Esophagus squamous epithelium (tissue), 4 donors: ENCODE measurements at regions not wholly inside any gene's neighbourhood (a gene's known extent, or its start where the extent isn't known, plus 50 kb on each side); places are given as distances from the start of the nearest gene placed in this dataset.

Experiments used
- POLR2A ChIP-seq, 4 donors: fragments of 450-650 bp; IDR thresholded peaks; one replicate each; pipeline ENCODE4 v1.6.1; 2017; ENCODE audit warnings: antibody characterized with exemption in 4 of 4, mild to moderate bottlenecking in 4 of 4, moderate library complexity in 3 of 4
- TF ChIP-seq, protein P1 (sequence below), 6 experiments: fragments of 450-650 bp in 4 of 6; fragments of 200-600 bp in 2 of 6; sonication (generic) in 2 of 6; IDR thresholded peaks; one replicate each; pipeline ENCODE4 v1.5.1; 2016 to 2019; ENCODE audit warnings: antibody characterized with exemption in 6 of 6, mild to moderate bottlenecking in 4 of 6, moderate library complexity in 4 of 6

DNA sequence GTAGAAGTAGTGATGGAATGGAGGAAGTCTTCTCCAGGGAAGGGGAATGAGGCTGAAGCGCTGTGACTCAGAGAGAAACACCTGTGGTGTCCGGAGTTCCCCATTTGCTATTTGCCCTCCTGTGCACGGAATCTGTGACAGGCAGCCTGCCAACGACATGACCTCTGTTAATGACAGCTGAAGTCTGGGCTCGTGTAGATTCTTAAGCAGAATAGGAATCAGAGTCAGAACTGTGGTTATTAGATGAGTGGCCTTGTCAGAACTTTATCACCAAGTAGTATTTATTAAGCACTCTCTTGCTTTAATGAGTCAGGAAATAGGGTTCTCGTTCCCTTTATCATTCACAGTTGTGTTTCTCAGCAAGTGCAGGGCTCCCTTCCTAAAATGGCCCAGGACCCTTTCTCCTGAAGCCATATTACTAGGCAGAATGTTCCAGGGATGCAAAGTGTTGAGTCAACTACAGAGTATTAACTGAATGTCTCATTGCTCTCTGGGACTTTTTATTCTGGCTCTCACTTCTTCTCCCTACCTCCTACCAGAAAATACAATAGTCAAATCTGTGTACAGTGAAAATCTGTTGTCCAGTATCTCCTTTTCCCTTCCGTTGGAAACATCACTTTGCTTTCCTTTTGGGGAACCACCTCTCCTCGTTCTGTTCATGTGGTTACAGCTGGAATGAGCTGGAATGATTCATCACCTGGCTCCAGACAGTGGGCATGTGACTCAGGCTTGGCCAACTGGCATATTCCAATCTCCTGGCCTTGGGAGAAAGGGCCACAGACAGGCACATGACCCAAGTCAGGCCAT, 77.8 kb upstream of the MAX start:
- TF ChIP-seq, protein P1, sequence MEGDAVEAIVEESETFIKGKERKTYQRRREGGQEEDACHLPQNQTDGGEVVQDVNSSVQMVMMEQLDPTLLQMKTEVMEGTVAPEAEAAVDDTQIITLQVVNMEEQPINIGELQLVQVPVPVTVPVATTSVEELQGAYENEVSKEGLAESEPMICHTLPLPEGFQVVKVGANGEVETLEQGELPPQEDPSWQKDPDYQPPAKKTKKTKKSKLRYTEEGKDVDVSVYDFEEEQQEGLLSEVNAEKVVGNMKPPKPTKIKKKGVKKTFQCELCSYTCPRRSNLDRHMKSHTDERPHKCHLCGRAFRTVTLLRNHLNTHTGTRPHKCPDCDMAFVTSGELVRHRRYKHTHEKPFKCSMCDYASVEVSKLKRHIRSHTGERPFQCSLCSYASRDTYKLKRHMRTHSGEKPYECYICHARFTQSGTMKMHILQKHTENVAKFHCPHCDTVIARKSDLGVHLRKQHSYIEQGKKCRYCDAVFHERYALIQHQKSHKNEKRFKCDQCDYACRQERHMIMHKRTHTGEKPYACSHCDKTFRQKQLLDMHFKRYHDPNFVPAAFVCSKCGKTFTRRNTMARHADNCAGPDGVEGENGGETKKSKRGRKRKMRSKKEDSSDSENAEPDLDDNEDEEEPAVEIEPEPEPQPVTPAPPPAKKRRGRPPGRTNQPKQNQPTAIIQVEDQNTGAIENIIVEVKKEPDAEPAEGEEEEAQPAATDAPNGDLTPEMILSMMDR (IDR thresholded peaks at IDR 0.05) = no peak
- no peak for TF ChIP-seq POLR2A (IDR thresholded peaks at IDR 0.05)
